BLaER1 treated with 17β-estradiol and CSF1 and Interleukin-3, amounts not matched to agents 10 nM and 100 nM (cell line): ENCODE measurements at regions not wholly inside any gene's neighbourhood (a gene's known extent, or its start where the extent isn't known, plus 50 kb on each side); places are given as distances from the start of the nearest gene placed in this dataset.
"Not testable (repeated sequence)": the region's sequence is repeated elsewhere in the genome, so short reads cannot be mapped to it uniquely, and the experiment has no call there.

Experiments used
- H3K27ac ChIP-seq, 11 experiments: shearing (Covaris generic); formaldehyde crosslinking; 2 replicates each; pipeline ENCODE4 v1.8.1; 2022
- H3K27me3 ChIP-seq, 11 experiments: shearing (Covaris generic); formaldehyde crosslinking; 2 replicates each; pipeline ENCODE4 v1.8.1; 2022
- H3K36me3 ChIP-seq, 11 experiments: shearing (Covaris generic); formaldehyde crosslinking; 2 replicates each; pipeline ENCODE4 v1.8.1; 2022
- H3K4me1 ChIP-seq, 10 experiments: shearing (Covaris generic); formaldehyde crosslinking; 2 replicates each; pipeline ENCODE4 v1.8.1; 2022
- H3K4me2 ChIP-seq, 11 experiments: shearing (Covaris generic); formaldehyde crosslinking; 2 replicates each; pipeline ENCODE4 v1.8.1; 2022
- H3K4me3 ChIP-seq, 10 experiments: shearing (Covaris generic); formaldehyde crosslinking; 2 replicates each; pipeline ENCODE4 v1.8.1; 2022
- H3K9ac ChIP-seq, 11 experiments: shearing (Covaris generic); formaldehyde crosslinking; 2 replicates each; pipeline ENCODE4 v1.8.1; 2022
- H3K9me3 ChIP-seq, 11 experiments: shearing (Covaris generic); formaldehyde crosslinking; replicated peaks in 1 of 11; 2 replicates each; pipeline ENCODE4 v1.8.1; 2022
- H4K20me1 ChIP-seq, 11 experiments: shearing (Covaris generic); formaldehyde crosslinking; 2 replicates each; pipeline ENCODE4 v1.8.1; 2022
- Cebpa-rat ChIP-seq, 11 experiments: shearing (Covaris generic); IDR thresholded peaks; 2 replicates each; pipeline ENCODE4 v1.8.1; 2022

- Histone ChIP-seq H3K9me3 (no peaks in the 10 kb centered on the region), H3K4me1 (peaks cover 0 to 9% (median 0%) of the 10 kb centered on the region in 10 experiments; a peak in 1 of 20 replicates), H3K4me3 (no peak overlapping the region), H4K20me1 (no peaks in the 10 kb centered on the region), H3K9ac (no peak overlapping the region), H3K27me3 (no peaks in the 10 kb centered on the region), H3K36me3 (no peaks in the 10 kb centered on the region), H3K4me2 (no peak overlapping the region), H3K27ac (no peak overlapping the region)
- TF ChIP-seq Cebpa-rat (IDR thresholded peaks at IDR 0.05): no peak
Measured at GRCh38 chr3:104044002-104044401, 1322.7 kb upstream of the ALCAM start.

DNA sequence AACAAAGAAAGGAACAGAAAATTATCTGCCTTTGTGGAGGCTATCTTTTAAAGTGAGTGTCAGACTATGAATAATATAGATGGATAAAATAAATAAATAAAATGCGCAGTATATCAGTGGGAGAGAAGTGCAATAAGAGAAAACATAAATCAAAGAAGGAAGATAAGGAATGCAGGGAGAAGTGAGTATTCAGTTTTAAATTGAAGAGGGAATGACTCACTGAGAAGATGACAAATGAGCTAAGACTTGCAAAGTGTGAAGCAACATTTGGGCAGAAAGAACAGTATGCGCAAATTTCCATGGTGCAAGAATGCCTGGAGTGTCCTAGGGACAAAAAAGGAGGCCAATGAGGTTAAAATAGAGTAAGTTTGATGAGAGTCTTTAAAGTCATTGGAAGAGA is 1300.1 kb upstream of the ALCAM start:
- Histone ChIP-seq H3K9ac (no peak overlapping the region), H3K27me3 (no peaks in the 10 kb centered on the region), H3K9me3 (no peaks in the 10 kb centered on the region), H4K20me1 (no peaks in the 10 kb centered on the region), H3K4me1 (no peaks in the 10 kb centered on the region), H3K4me2 (no peak overlapping the region), H3K4me3 (no peak overlapping the region), H3K27ac (no peak overlapping the region), H3K36me3 (no peaks in the 10 kb centered on the region)
- TF ChIP-seq Cebpa-rat (IDR thresholded peaks at IDR 0.05): no peak

GRCh38 chr3:104069114-104069513 is 1297.6 kb upstream of the ALCAM start:
- no peak overlapping the region for H3K4me3 ChIP-seq
- no peaks in the 10 kb centered on the region for H3K4me1 ChIP-seq
- no peak overlapping the region for H3K9ac ChIP-seq
- H4K20me1 ChIP-seq: no peaks in the 10 kb centered on the region
- H3K9me3 ChIP-seq: no peaks in the 10 kb centered on the region
- no peaks in the 10 kb centered on the region for H3K36me3 ChIP-seq
- no peak for TF ChIP-seq Cebpa-rat (IDR thresholded peaks at IDR 0.05)
- H3K27ac ChIP-seq: no peak overlapping the region
- no peak overlapping the region for H3K4me2 ChIP-seq
- H3K27me3 ChIP-seq: no peaks in the 10 kb centered on the region

DNA sequence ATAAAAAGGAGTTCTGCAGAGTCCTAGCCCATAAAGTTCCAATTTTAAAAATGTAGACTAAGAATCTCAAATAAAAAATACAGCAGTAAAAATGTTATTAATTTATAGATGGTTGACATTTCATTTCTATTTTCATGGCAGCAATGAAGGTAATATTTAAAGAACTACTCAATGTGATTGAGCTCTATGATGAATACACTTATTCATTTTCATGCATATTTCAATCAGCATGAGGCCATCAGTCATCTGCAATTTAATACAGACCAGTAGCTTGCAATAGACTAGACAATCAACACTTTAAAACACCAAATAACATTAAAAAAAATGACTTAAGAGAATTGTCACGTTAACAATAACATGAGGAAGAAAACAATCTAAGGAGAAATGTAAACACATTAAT is 1295.8 kb upstream of the ALCAM start:
- Histone ChIP-seq H3K36me3 (no peaks in the 10 kb centered on the region), H3K9me3 (no peaks in the 10 kb centered on the region), H3K27ac (no peak overlapping the region), H3K27me3 (no peaks in the 10 kb centered on the region), H3K4me2 (no peak overlapping the region), H4K20me1 (no peaks in the 10 kb centered on the region), H3K4me3 (no peak overlapping the region), H3K9ac (no peak overlapping the region), H3K4me1 (no peaks in the 10 kb centered on the region)
- no peak for TF ChIP-seq Cebpa-rat (IDR thresholded peaks at IDR 0.05)

- no peaks in the 10 kb centered on the region for H3K4me1 ChIP-seq
- H3K9ac ChIP-seq: no peak overlapping the region
- H3K4me3 ChIP-seq: no peak overlapping the region
- H3K36me3 ChIP-seq: no peaks in the 10 kb centered on the region
- TF ChIP-seq Cebpa-rat (IDR thresholded peaks at IDR 0.05): no peak
- no peak overlapping the region for H3K4me2 ChIP-seq
- no peaks in the 10 kb centered on the region for H3K27me3 ChIP-seq
- no peaks in the 10 kb centered on the region for H4K20me1 ChIP-seq
- H3K9me3 ChIP-seq: no peaks in the 10 kb centered on the region
- no peak overlapping the region for H3K27ac ChIP-seq
Measured at GRCh38 chr3:104080088-104080626, 1286.6 kb upstream of the ALCAM start.

- Histone ChIP-seq H3K4me2 (no peak overlapping the region), H3K9me3 (peaks cover 5 to 16% (median 13%) of the 10 kb centered on the region in 11 experiments; a peak in 20 of 22 replicates), H4K20me1 (no peaks in the 10 kb centered on the region), H3K4me3 (no peak overlapping the region), H3K9ac (no peak overlapping the region), H3K27me3 (no peaks in the 10 kb centered on the region), H3K4me1 (no peaks in the 10 kb centered on the region), H3K27ac (no peak overlapping the region), H3K36me3 (no peaks in the 10 kb centered on the region)
- no peak for TF ChIP-seq Cebpa-rat (IDR thresholded peaks at IDR 0.05)
Measured at GRCh38 chr3:104088738-104089137, 1278.0 kb upstream of the ALCAM start.

DNA sequence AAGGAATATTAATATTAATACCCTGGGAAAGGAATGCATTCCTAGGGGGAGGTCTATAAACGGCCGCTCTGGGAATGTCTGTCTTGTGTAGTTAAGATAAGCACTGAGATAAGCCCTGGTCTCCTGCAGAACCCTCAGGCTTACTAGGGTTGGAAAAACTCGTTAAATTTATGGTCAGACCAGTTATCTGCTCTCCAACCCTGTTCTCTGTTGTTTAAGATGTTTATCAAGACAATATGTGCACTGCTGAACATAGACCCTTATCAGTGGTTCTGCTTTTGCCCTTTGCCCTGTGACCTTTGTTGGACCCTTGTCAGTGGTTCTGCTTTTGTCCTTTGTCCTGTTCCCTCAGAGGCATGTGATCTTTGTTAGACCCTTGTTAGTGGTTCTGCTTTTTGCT is 1276.7 kb upstream of the ALCAM start:
- not testable (repeated sequence) for H3K4me3 ChIP-seq, H3K4me1 ChIP-seq, H3K9ac ChIP-seq, H4K20me1 ChIP-seq, H3K27me3 ChIP-seq, H3K4me2 ChIP-seq, H3K27ac ChIP-seq, H3K36me3 ChIP-seq
- H3K9me3 ChIP-seq: peaks cover 5 to 16% (median 13%) of the 10 kb centered on the region in 11 experiments; a peak in 20 of 22 replicates

DNA sequence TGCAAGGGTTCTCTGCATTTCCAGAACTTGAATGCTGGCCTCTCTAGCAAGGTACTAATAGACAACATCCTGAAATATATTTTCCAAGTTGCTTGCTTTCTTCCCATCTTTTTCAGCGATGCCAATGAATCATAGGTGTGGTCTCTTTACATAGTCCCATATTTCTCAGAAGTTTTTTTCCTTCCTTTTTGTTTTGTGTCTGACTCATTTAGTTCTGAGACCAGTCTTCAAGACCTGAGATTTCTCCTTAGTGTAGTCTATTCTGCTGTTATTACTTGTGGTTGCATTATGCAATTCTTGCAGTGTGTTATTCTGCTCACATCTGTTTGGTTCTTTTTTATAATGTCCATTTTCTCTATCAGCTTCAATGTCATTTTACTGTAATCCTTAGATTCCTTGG is 1265.0 kb upstream of the ALCAM start:
- H4K20me1 ChIP-seq: no peaks in the 10 kb centered on the region
- no peak overlapping the region for H3K27ac ChIP-seq
- no peak overlapping the region for H3K4me3 ChIP-seq
- H3K9ac ChIP-seq: no peak overlapping the region
- peaks cover 0 to 6% (median 0%) of the 10 kb centered on the region in 10 experiments; a peak in 6 of 20 replicates for H3K4me1 ChIP-seq
- H3K36me3 ChIP-seq: no peaks in the 10 kb centered on the region
- no peak overlapping the region for H3K4me2 ChIP-seq
- no peak for TF ChIP-seq Cebpa-rat (IDR thresholded peaks at IDR 0.05)
- H3K9me3 ChIP-seq: no peaks in the 10 kb centered on the region
- no peaks in the 10 kb centered on the region for H3K27me3 ChIP-seq

GRCh38 chr3:104102386-104102785 is 1264.3 kb upstream of the ALCAM start:
- Histone ChIP-seq H4K20me1 (no peaks in the 10 kb centered on the region), H3K4me1 (peaks cover 0 to 6% (median 0%) of the 10 kb centered on the region in 10 experiments; a peak in 6 of 20 replicates), H3K4me3 (no peak overlapping the region), H3K9me3 (no peaks in the 10 kb centered on the region), H3K27me3 (no peaks in the 10 kb centered on the region), H3K4me2 (peak overlapping the region in 3 of 11 experiments; percentile 0 to 18 (median 4); a peak in 1 of 22 replicates), H3K36me3 (no peaks in the 10 kb centered on the region), H3K27ac (no peak overlapping the region), H3K9ac (no peak overlapping the region)
- TF ChIP-seq Cebpa-rat (IDR thresholded peaks at IDR 0.05): no peak

DNA sequence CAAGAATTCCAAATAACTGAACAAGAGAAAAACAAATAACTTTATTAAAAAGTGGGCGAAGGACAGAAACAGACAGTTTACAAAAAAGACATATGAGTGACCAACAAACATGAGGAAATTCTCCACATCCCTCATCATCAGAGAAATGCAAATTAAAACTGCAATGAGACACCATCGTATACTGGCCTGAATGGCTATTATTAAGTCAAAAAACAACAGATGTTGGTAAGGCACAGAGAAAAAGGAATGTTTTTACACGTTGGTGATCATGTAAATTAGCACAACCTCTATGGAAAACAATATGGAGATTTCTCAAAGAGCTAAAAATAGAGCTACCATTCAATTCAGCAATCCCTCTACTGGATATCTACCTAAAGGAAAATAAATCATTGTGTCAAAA is 1260.4 kb upstream of the ALCAM start:
- H3K27me3 ChIP-seq: no peaks in the 10 kb centered on the region
- peaks cover 0 to 6% (median 0%) of the 10 kb centered on the region in 10 experiments; a peak in 6 of 20 replicates for H3K4me1 ChIP-seq
- no peak for TF ChIP-seq Cebpa-rat (IDR thresholded peaks at IDR 0.05)
- H3K4me3 ChIP-seq: no peak overlapping the region
- no peak overlapping the region for H3K27ac ChIP-seq
- H4K20me1 ChIP-seq: no peaks in the 10 kb centered on the region
- no peaks in the 10 kb centered on the region for H3K9me3 ChIP-seq
- no peaks in the 10 kb centered on the region for H3K36me3 ChIP-seq
- no peak overlapping the region for H3K9ac ChIP-seq
- H3K4me2 ChIP-seq: no peak overlapping the region
